RWPE1 (cell line): ENCODE measurements at regions not wholly inside any gene's neighbourhood (a gene's known extent, or its start where the extent isn't known, plus 50 kb on each side); places are given as distances from the start of the nearest gene placed in this dataset.

Experiments
- CTCF ChIA-PET: fragments of 350-600 bp; sonication (Branson Sonifier 250); formaldehyde crosslinking; extraction: SDS; loops from one replicate; lab custom pipeline; 2021; lab: Yijun Ruan, JAX
- POLR2A ChIA-PET: fragments of 400-600 bp; formaldehyde crosslinking; extraction: SDS; loops from one replicate; lab custom pipeline; 2020; ENCODE audit warnings: antibody characterized with exemption; ENCODE audit not compliant: low non-redundant PET; lab: Yijun Ruan, JAX
- DNase-seq: peaks from one replicate; pipeline ENCODE4 v3.0.0; 2012; ENCODE audit warnings: low spot score
- H3K27ac ChIP-seq: fragments of 450-650 bp; 2 replicates; pipeline ENCODE4 v1.5.1; 2017
- TF ChIP-seq, protein P1 (sequence below): fragments of 450-650 bp; conservative IDR thresholded peaks from 2 replicates; pipeline ENCODE4 v1.5.1; 2017; ENCODE audit warnings: low read depth, mild to moderate bottlenecking

DNA sequence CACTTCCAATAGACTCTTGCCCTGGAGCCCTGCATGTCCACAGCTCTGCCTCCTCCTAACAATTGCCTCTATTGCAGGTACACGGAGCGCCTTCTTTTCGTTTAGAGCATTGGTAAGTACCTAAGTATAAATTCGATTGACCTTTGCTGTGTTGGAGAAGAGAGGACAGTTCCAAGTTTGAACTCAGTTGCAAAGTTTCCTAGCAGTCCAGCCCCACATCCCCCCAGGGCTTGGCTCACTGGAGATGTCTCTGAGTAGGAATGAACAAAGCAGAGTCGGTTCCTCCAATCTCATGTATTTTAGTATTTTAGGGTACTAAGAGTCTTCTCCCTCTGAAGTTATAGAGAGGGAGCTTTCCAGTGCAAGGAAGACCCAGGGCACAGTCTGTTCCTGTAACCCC is 238.9 kb upstream of the AJAP1 start:
- H3K27ac ChIP-seq = no peak overlapping the region
- TF ChIP-seq, protein P1, sequence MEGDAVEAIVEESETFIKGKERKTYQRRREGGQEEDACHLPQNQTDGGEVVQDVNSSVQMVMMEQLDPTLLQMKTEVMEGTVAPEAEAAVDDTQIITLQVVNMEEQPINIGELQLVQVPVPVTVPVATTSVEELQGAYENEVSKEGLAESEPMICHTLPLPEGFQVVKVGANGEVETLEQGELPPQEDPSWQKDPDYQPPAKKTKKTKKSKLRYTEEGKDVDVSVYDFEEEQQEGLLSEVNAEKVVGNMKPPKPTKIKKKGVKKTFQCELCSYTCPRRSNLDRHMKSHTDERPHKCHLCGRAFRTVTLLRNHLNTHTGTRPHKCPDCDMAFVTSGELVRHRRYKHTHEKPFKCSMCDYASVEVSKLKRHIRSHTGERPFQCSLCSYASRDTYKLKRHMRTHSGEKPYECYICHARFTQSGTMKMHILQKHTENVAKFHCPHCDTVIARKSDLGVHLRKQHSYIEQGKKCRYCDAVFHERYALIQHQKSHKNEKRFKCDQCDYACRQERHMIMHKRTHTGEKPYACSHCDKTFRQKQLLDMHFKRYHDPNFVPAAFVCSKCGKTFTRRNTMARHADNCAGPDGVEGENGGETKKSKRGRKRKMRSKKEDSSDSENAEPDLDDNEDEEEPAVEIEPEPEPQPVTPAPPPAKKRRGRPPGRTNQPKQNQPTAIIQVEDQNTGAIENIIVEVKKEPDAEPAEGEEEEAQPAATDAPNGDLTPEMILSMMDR = no peak
- ChIA-PET POLR2A (no interaction called here), CTCF (no interaction called here)
- no peak for DNase-seq

DNA sequence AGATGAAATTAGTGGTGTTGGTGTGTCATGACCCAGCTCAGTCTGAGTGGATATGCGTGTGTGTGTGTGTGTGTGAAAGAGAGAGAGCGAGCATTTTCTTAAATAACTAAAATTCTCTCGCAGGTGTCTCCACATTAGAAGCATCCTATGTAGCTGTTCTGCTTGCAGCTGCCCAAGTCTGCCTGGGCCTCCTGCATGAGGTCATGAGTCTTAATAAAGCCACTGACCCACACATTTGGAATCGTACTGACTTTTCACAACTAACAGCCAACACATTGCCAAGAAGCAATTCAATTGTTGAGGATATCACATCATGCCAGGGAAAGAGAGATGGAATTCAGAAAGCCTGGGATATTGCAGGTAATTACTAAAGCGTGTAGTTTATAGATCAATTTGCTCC is 238.2 kb upstream of the AJAP1 start:
- CTCF ChIA-PET = no interaction called here
- POLR2A ChIA-PET = no interaction called here
- H3K27ac ChIP-seq = no peak overlapping the region
- no peak for DNase-seq
- TF ChIP-seq, protein P1 = no peak

DNA sequence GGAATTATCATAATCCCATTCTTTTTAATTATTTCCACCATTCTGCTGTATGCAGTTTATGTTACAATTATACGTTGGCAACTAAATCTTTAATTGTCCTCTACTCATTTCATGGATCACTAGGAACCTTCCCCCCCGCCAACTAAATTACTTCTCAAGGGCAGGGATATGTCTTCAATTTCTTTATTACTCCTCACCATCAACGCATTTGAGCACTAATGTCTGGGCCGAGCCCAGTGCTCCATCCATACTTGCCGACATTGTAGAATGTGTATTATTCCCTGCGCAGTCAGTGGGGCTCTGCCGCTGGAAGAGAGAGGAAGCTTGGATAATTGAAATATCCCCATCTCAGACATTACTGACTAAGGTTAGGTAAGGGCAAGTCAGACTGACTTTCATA is 236.4 kb upstream of the AJAP1 start:
- H3K27ac ChIP-seq = no peak overlapping the region
- DNase-seq = no peak
- POLR2A ChIA-PET = no interaction called here
- TF ChIP-seq, protein P1 = no peak
- CTCF ChIA-PET = no interaction called here

DNA sequence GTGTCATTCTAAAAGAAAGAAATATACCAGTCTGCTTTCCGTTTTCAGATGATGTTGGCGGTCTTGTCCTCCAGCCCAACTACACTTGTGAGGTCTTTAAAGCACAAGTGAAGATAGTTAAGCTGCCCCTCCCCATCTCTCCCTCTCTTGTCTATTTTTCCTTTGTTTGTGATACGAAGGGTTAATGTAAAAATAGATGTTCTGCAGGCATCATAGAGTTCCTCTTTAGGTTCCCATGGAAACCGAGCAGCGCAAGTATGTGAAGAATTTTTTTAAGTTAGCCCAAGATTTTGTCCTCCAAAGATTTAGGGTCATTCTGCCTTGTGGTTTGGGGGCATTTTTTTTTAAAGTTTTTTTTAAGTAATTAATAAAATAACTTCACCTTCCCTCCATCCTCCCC is 232.4 kb upstream of the AJAP1 start:
- TF ChIP-seq, protein P1 = no peak
- ChIA-PET POLR2A (no interaction called here), CTCF (interaction anchor here (0.6 kb wide), 1 partner anchor 366 kb away, joined by 3 read pairs; no protein-coding TSS in a partner anchor)
- no peak overlapping the region for H3K27ac ChIP-seq
- no peak for DNase-seq

DNA sequence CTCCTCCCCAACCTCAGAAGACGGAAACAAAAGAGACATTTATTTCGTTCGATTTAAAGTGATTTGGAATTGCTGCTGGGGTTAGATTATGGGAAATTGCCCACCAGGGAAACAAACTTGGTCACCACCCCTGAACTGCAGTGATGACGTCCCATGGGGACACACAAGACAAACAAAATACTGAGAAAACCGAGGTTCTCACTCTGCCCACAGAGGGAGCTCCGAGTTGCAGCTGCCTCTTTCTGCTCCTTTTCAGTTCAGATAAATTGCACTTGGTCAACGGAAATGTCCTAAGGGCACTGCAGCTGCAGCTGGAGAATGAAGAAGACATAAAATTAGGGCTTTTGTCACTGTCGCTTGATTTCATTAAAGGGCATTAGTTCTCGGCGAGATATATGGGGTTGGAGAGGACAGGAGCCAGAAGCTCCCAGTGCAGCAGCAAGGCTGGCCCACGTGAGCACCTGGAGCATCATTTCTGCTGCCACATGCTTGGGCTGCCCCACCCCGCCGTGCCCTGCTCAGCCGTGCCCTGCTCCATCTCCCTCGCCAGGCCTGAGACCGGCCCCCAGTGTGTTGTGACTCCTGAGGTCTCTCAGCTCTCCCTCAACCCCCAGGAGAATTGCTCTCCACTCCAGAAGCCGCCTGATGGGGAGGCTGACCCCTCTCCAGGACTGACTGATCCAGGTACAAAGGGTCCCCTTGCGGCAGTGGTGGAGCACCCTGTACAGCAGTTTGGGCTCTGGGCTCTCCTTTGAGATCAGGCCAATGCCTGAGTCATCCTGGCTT is 231.7 kb upstream of the AJAP1 start:
- TF ChIP-seq, protein P1 = no peak
- no peak overlapping the region for H3K27ac ChIP-seq
- ChIA-PET CTCF (no interaction called here), POLR2A (no interaction called here)
- DNase-seq = no peak

DNA sequence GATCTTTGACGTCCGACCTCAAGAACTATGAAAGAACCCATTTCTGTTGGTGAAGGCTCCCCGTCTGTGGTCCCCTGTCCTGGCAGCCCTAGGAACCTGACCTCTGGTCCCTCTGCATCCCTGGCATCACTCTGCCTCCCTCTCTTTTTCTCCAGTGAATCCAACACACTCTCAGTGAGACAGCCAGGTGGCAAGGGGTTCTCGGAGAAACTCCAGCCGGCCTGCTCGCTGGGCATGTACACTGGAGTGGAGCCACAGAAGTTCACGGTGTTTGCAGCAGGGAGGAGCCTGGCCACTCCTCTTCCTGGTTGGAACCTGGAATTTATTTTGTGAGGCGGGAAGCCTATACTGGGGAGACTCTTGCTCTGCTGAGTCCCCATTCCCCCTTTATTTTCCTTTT is 230.2 kb upstream of the AJAP1 start:
- CTCF ChIA-PET = no interaction called here
- POLR2A ChIA-PET = no interaction called here
- TF ChIP-seq, protein P1 = no peak
- H3K27ac ChIP-seq = no peak overlapping the region
- no peak for DNase-seq
